K562 (cell line): ENCODE measurements at regions not wholly inside any gene's neighbourhood (a gene's known extent, or its start where the extent isn't known, plus 50 kb on each side); places are given as distances from the start of the nearest gene placed in this dataset.

Experiments used
- ATAC-seq: fragments of 200-7000 bp; cut with Tn5 transposase; 3 replicates; pipeline ENCODE4 v1.9.1; 2020; ENCODE audit warnings: moderate library complexity
- BruUV-seq: library from RNA; stranded (reverse); fragments of 400-500 nt; replicated peaks from 2 replicates; lab custom pipeline; 2021; lab: Mats Ljungman, UMichigan
- CTCF ChIA-PET: fragments of 300-600 bp; formaldehyde crosslinking; extraction: SDS; loops from one replicate; lab custom pipeline; 2021; ENCODE audit warnings: low intra/inter-chr PET ratio; lab: Yijun Ruan, JAX
- POLR2A ChIA-PET: fragments of 300-600, 350-650 bp; sonication (Branson Sonifier 250); formaldehyde crosslinking; extraction: SDS; loops from one replicate; lab custom pipeline; 2021; ENCODE audit warnings: antibody characterized with exemption, inconsistent platforms; lab: Yijun Ruan, JAX
- DNase-seq, 4 experiments: peaks; one replicate each; pipeline versions ENCODE4 v3.0.0 to v3.0.0-alpha.2; 2011 to 2018; ENCODE audit warnings: low spot score in 3 of 4, mixed read lengths in 3 of 4; ENCODE audit errors: extremely low read depth in 1 of 4
- FAIRE-seq: peaks from 2 replicates; lab custom pipeline; 2011; peaks lifted over from hg19 to GRCh38; lab: Jason Lieb, UNC
- H2AFZ ChIP-seq: 2 replicates; pipeline ENCODE4 v1.6.0; 2011; ENCODE audit warnings: low read depth, low read length, control low read depth, inconsistent platforms
- H3K27ac ChIP-seq: fragments of 200-600 bp; 3 replicates; pipeline ENCODE4 v1.8.0; 2011; ENCODE audit warnings: low read depth, mild to moderate bottlenecking, control low read depth, inconsistent platforms, low read length, moderate library complexity, mixed read lengths; ENCODE audit errors: extremely low read depth
- H3K27me3 ChIP-seq, 2 experiments: fragments of 300-600 bp in 1 of 2; 2 replicates in 1 of 2; 3 replicates in 1 of 2; pipeline versions ENCODE4 v1.6.0 to v1.8.0; 2011; ENCODE audit warnings: inconsistent platforms in 2 of 2, low read length in 2 of 2, mild to moderate bottlenecking in 1 of 2, mixed read lengths in 1 of 2, moderate library complexity in 1 of 2; ENCODE audit not compliant: control insufficient read depth in 2 of 2, insufficient read depth in 2 of 2
- H3K36me3 ChIP-seq: fragments of 300-600 bp; 3 replicates; pipeline ENCODE4 v1.8.0; 2011; ENCODE audit warnings: mild to moderate bottlenecking, low read length, inconsistent platforms; ENCODE audit not compliant: control insufficient read depth, insufficient read depth
- H3K4me1 ChIP-seq, 2 experiments: fragments of 200-600 bp in 1 of 2; replicated peaks in 1 of 2; 2 replicates in 1 of 2; 3 replicates in 1 of 2; pipeline versions ENCODE4 v1.5.1 to v1.8.0; 2011; ENCODE audit warnings: inconsistent platforms in 2 of 2, low read length in 2 of 2, mild to moderate bottlenecking in 1 of 2, mixed read lengths in 1 of 2, moderate library complexity in 1 of 2; ENCODE audit not compliant: control insufficient read depth in 2 of 2, insufficient read depth in 2 of 2
- H3K4me2 ChIP-seq: 2 replicates; pipeline ENCODE4 v1.6.1; 2011; ENCODE audit warnings: low read length, control low read depth, inconsistent platforms, mixed read lengths; ENCODE audit not compliant: insufficient read depth
- H3K4me3 ChIP-seq: fragments of 200-600 bp; sonication (generic), shearing (Covaris generic); 2 replicates; pipeline ENCODE4 v1.5.1; 2016; ENCODE audit warnings: control low read depth, inconsistent platforms
- H3K79me2 ChIP-seq: fragments of 200-600 bp; 3 replicates; pipeline ENCODE4 v1.8.0; 2011; ENCODE audit warnings: low read length, inconsistent platforms; ENCODE audit not compliant: control insufficient read depth, insufficient read depth
- H3K9ac ChIP-seq, 2 experiments: 2 replicates each; pipeline versions ENCODE4 v1.6.0 to v1.6.1; 2011; ENCODE audit warnings: low read depth in 2 of 2, low read length in 2 of 2, control low read depth in 1 of 2, inconsistent platforms in 1 of 2, mild to moderate bottlenecking in 1 of 2, mixed read lengths in 1 of 2; ENCODE audit not compliant: insufficient read depth in 1 of 2
- H3K9me1 ChIP-seq: one replicate; pipeline ENCODE4 v1.6.0; 2011; ENCODE audit warnings: inconsistent platforms, mild to moderate bottlenecking, low read length, moderate library complexity; ENCODE audit not compliant: control insufficient read depth, insufficient read depth
- H3K9me3 ChIP-seq: replicated peaks from 2 replicates; pipeline ENCODE4 v1.5.1; 2011; ENCODE audit warnings: low read depth, low read length, inconsistent platforms; ENCODE audit not compliant: control insufficient read depth, insufficient read depth
- H4K20me1 ChIP-seq: replicated peaks from 2 replicates; pipeline ENCODE4 v1.6.1; 2011; ENCODE audit warnings: low read length, inconsistent platforms, mixed read lengths; ENCODE audit not compliant: control insufficient read depth, insufficient read depth
- ATF7 ChIP-seq: fragments of 450-650 bp; IDR thresholded peaks from 2 replicates; pipeline ENCODE4 v1.7.1; 2014; ENCODE audit warnings: mild to moderate bottlenecking, moderate library complexity
- HLTF ChIP-seq: fragments of 450-650 bp; IDR thresholded peaks from 2 replicates; pipeline ENCODE4 v1.6.1; 2016
- HNRNPK ChIP-seq: fragments of 200-400 bp; formaldehyde crosslinking; IDR thresholded peaks from one replicate; pipeline ENCODE4 v1.6.1; 2018; ENCODE audit warnings: mild to moderate bottlenecking, low read depth, low read length; ENCODE audit not compliant: poor library complexity, severe bottlenecking
- ILF3 ChIP-seq: fragments of 450-650 bp; IDR thresholded peaks from 2 replicates; pipeline ENCODE4 v1.6.1; 2018; ENCODE audit warnings: antibody characterized with exemption, mild to moderate bottlenecking, moderate library complexity, borderline replicate concordance
- JUND ChIP-seq, 2 experiments: IDR thresholded peaks; 2 replicates in 1 of 2; 3 replicates in 1 of 2; pipeline ENCODE4 v1.6.1; 2011; ENCODE audit warnings: borderline replicate concordance in 2 of 2, low read depth in 2 of 2, low read length in 2 of 2, improper control_type of control experiment in 1 of 2, missing biosample characterization in 1 of 2, missing genetic modification characterization in 1 of 2, missing genetic modification reagents in 1 of 2
- LARP7 ChIP-seq: fragments of 450-650 bp; IDR thresholded peaks from 2 replicates; pipeline ENCODE4 v1.6.1; 2016
- MYC ChIP-seq, 2 experiments: fragments of 250-450 bp in 1 of 2; sonication (Bioruptor Pico) in 1 of 2; IDR thresholded peaks; 2 replicates each; pipeline versions ENCODE4 v1.5.1 to v1.6.1; 2012 to 2021; ENCODE audit warnings: low read depth in 2 of 2, borderline replicate concordance in 1 of 2, improper control_type of control experiment in 1 of 2, low read length in 1 of 2, mild to moderate bottlenecking in 1 of 2, moderate library complexity in 1 of 2
- NCOR1 ChIP-seq: fragments of 450-650 bp; IDR thresholded peaks from 2 replicates; pipeline ENCODE4 v1.6.1; 2016; ENCODE audit warnings: mild to moderate bottlenecking, moderate library complexity
- NFIX ChIP-seq: fragments of 250-450 bp; sonication (Bioruptor Pico); IDR thresholded peaks from 2 replicates; pipeline ENCODE4 v1.4.0; 2020; ENCODE audit warnings: low read depth, mild to moderate bottlenecking, moderate library complexity
- RBM15 ChIP-seq: fragments of 200-400 bp; formaldehyde crosslinking; IDR thresholded peaks from 2 replicates; pipeline ENCODE4 v1.6.1; 2018; ENCODE audit warnings: mild to moderate bottlenecking, low read length, moderate library complexity; ENCODE audit not compliant: insufficient read depth
- SMAD1 ChIP-seq: fragments of 150-350 bp; IDR thresholded peaks from 2 replicates; pipeline ENCODE4 v1.6.1; 2014; ENCODE audit warnings: low read length, low read depth; ENCODE audit not compliant: partially characterized antibody
- U2AF1 ChIP-seq: fragments of 200-400 bp; formaldehyde crosslinking; optimal IDR thresholded peaks from 2 replicates; pipeline ENCODE3; 2017; ENCODE audit warnings: mild to moderate bottlenecking, low read depth, low read length, moderate library complexity
- ZNF717 ChIP-seq: fragments of 250-450 bp; sonication (Bioruptor Pico); IDR thresholded peaks from 2 replicates; pipeline ENCODE4 v1.5.0; 2021
- WGBS: fragments of 100-300 bp; shearing (Covaris generic); methylation state at CpG from one replicate; pipeline ENCODE4 v1.1.6; 2016; ENCODE audit warnings: low coverage, mixed read lengths; ENCODE audit not compliant: insufficient coverage; ENCODE audit errors: missing lambda C conversion rate; 5-methylcytosine and 5-hydroxymethylcytosine counted together
- in situ Hi-C: fragments of 300-500 bp; cut with MboI; formaldehyde crosslinking; loops from 4 replicates; pipeline ENCODE4 v1.15.0; 2018; ENCODE audit warnings: inconsistent platforms, mixed read lengths
- intact Hi-C: fragments of 100-400 bp; cut with micrococcal nuclease; formaldehyde crosslinking; loops from 2 replicates; pipeline ENCODE4 v1.14.2; 2022
- TF ChIP-seq, protein P1 (sequence below): fragments of 450-650 bp; IDR thresholded peaks from 2 replicates; pipeline ENCODE4 v1.6.1; 2016

DNA sequence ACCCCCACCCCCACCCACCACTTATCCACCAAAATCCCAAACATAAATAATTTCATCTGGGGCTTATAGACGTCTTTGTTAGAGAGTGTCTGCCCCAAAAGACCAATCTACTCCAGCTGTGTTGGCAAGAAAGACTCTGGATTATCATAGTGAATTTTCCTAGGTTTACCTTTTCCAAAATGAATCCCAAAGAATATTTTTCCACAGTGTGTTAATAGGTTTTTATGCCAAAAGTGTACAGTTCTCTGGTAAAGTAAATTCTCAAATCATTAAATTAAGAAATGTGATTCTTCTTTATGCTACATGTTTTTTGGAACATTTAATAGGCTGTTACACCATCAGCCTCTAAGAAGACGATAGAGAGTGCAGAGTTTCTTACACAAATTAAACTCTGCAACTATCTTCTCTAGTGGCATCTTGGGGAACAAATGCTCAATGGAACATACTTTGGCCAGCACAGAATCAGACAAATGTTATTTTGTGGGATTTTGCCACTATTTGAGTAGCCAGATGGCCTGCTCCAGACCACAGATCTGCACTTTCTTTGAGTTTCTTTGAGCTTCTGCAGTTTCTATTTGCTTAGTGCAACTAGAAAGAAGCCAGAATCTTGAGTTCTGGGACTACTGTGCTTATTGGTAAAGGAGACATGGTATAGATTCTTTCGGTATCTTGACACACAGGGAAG lies 206.0 kb downstream of the KIT start:
- no peak overlapping the region for H3K4me3 ChIP-seq
- ATAC-seq (no peak), FAIRE-seq (no peak), DNase-seq (no peak)
- ChIA-PET POLR2A (interaction anchor here (0.6 kb wide), 1 partner anchor 404 kb away, joined by 4 read pairs; no protein-coding TSS in a partner anchor), CTCF (no interaction called here)
- no peak for TF ChIP-seq RBM15
- in situ Hi-C loops, result no loop called here
- BruUV-seq, result no TSS peak
- no peaks in the 10 kb centered on the region for H3K4me1 ChIP-seq
- H3K9me3 ChIP-seq, result no peaks in the 10 kb centered on the region
- H4K20me1 ChIP-seq, result no peaks in the 10 kb centered on the region
- H3K4me2 ChIP-seq, result no peak overlapping the region
- 0% methylated on average over 3 of the region's 3 CpGs for WGBS
- H2AFZ ChIP-seq, result no peak overlapping the region
- intact Hi-C loops, result no loop called here
- H3K36me3 ChIP-seq, result no peaks in the 10 kb centered on the region
- no peaks in the 10 kb centered on the region for H3K79me2 ChIP-seq
- H3K9me1 ChIP-seq, result no peaks in the 10 kb centered on the region
- no peaks in the 10 kb centered on the region; a peak in 2 of 5 replicates for H3K27me3 ChIP-seq
- H3K9ac ChIP-seq, result no peak overlapping the region
- H3K27ac ChIP-seq, result no peak overlapping the region

DNA sequence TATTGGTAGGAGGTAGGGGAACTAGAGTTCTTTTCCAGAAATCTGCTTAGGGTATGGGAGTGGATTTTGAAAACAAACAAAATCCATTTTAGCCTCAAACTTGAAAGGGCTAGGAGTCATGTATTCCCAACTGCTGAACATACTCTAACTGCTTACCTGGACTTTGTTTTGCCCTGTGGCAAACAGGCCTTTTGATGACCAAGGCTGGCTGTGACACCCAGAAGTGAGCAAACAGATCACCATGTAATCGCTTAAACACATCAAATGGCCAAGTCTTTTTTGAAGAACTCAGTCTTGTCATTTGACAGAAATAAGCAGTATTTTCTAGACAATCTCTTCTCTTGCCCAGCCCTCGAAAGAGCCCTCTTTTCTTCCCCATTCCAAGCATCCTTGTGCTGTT lies 203.4 kb downstream of the KIT start:
- no peaks in the 10 kb centered on the region for H3K9me3 ChIP-seq
- H3K9ac ChIP-seq, result no peak overlapping the region
- no peak overlapping the region for H3K4me2 ChIP-seq
- H3K9me1 ChIP-seq, result no peaks in the 10 kb centered on the region
- ChIA-PET POLR2A (interaction anchor here (0.6 kb wide), 1 partner anchor 42 kb away, joined by 3 read pairs; no protein-coding TSS in a partner anchor), CTCF (interaction anchor here (0.7 kb wide), 1 partner anchor 203 kb away, joined by 3 read pairs; no protein-coding TSS in a partner anchor)
- in situ Hi-C loops (no loop called here), intact Hi-C loops (no loop called here)
- H3K79me2 ChIP-seq, result no peaks in the 10 kb centered on the region
- H3K36me3 ChIP-seq, result no peaks in the 10 kb centered on the region
- FAIRE-seq (no peak), DNase-seq (no peak), ATAC-seq (no peak)
- no peaks in the 10 kb centered on the region for H4K20me1 ChIP-seq
- H3K4me3 ChIP-seq, result no peak overlapping the region
- BruUV-seq, result no TSS peak
- H2AFZ ChIP-seq, result no peak overlapping the region
- no peak overlapping the region for H3K27ac ChIP-seq
- H3K27me3 ChIP-seq, result no peaks in the 10 kb centered on the region; a peak in 2 of 5 replicates
- no peaks in the 10 kb centered on the region for H3K4me1 ChIP-seq
- 0% methylated on average over 2 of the region's 2 CpGs for WGBS
- TF ChIP-seq NFIX, result no peak
- TF ChIP-seq HLTF, result no peak
- TF ChIP-seq U2AF1, result no peak
- TF ChIP-seq SMAD1, result no peak
- no peak for TF ChIP-seq ILF3
- TF ChIP-seq LARP7, result no peak
- TF ChIP-seq ATF7, result no peak
- TF ChIP-seq, protein P1, sequence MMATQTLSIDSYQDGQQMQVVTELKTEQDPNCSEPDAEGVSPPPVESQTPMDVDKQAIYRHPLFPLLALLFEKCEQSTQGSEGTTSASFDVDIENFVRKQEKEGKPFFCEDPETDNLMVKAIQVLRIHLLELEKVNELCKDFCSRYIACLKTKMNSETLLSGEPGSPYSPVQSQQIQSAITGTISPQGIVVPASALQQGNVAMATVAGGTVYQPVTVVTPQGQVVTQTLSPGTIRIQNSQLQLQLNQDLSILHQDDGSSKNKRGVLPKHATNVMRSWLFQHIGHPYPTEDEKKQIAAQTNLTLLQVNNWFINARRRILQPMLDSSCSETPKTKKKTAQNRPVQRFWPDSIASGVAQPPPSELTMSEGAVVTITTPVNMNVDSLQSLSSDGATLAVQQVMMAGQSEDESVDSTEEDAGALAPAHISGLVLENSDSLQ, result no peak
- no peak for TF ChIP-seq JUND (IDR thresholded peaks at IDR 0.05; ENCODE audit: borderline replicate concordance, low read depth, low read length)
- TF ChIP-seq JUND (tag; IDR thresholded peaks at IDR 0.05; ENCODE audit: borderline replicate concordance, low read depth, low read length), result no peak
- no peak for TF ChIP-seq NCOR1
- TF ChIP-seq ZNF717, result no peak
- TF ChIP-seq MYC (IDR thresholded peaks at IDR 0.05; ENCODE audit: low read depth, low read length), result no peak
- no peak for TF ChIP-seq MYC (CRISPR knock-in tag; IDR thresholded peaks at IDR 0.05; ENCODE audit: borderline replicate concordance, low read depth)
- TF ChIP-seq HNRNPK, result no peak
